CD4-positive, alpha-beta T cell treated with Interleukin-17A for 4 hours (primary cell): ENCODE measurements at regions not wholly inside any gene's neighbourhood (a gene's known extent, or its start where the extent isn't known, plus 50 kb on each side); places are given as distances from the start of the nearest gene placed in this dataset.
"Not testable (repeated sequence)": the region's sequence is repeated elsewhere in the genome, so short reads cannot be mapped to it uniquely, and the experiment has no call there.

Source experiments
- DNase-seq: peaks from one replicate; pipeline ENCODE4 v3.0.0-alpha.2; 2020; ENCODE audit warnings: mixed read lengths

- DNase-seq: no peak
These were observed 893.5 kb downstream of the LTN1 start for GRCh38 chr21:28099001-28099705.

DNA sequence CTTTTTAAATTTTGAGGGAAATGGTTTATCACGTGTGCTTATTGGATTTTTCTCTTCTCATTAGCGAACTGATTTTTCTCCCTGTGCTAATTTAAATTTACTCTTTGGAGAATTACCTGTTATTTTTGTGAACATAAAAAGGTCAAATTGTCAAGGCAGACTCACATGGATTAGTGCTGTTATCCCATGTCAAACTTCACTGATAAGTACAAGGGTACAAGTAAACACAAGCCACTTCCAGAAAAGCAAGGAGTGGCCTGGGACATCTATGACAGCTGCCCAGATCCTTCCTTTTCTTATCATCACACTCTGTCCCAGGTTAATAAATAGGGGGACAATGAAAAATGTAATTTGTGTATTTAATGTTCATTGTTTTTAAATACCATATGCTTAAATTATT lies 901.2 kb downstream of the LTN1 start:
- DNase-seq: no peak

DNA sequence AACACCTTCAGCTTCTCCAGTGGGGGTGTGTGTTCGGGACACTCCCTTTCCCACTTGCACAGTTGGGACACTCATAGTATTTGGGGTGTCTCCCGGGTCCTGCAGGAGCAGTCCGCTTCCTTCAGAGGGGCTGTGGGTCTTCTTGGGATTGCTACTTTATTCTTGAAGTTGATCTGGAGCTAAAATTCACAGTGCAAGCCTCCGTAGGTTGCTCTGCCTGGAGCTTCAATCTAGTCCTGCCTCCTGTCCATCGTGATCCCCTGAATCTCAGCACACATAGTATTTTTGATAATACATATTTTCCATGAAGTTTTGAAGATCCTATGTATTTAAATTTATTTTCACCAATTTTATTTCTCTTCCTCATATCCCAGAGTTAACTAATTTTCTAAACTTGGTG lies 902.1 kb downstream of the LTN1 start:
- DNase-seq: no peak

GRCh38 chr21:28089599-28090441 lies 902.9 kb downstream of the LTN1 start:
- no peak for DNase-seq

DNA sequence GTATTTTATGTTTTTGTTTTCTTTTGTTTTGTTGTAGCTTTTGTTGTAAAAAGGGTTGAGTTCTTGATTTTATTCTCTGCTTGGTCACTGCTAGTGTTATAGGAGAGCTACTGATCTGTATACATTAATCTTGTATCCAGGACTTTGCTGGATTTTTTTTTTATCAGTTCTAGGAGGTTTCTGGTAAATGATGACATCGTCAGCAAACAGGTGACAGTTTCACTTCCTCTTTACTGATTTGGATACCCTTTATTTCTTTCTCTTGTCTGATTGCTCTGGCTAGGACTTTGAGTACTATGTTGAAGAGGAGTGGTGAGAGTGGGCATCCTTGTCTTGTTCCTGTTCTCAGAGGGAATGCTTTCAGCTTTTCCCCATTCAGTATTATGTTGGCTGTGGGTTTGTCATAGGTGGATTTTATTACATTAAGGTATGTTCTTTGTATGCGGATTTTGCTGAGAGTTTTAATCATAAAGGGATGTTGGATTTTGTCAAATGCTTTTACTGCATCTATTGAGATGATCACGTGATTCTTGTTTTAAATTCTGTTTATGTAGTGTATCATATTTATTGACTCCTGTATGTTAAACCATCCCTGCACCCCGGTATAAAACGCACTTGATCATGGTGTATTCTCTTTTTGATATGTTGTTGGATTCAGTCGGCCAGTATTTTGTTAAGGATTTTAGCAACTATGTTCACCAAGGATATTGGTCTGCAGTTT lies 905.7 kb downstream of the LTN1 start:
- no peak for DNase-seq

GRCh38 chr21:28084951-28085350 lies 907.7 kb downstream of the LTN1 start:
- DNase-seq: no peak

DNA sequence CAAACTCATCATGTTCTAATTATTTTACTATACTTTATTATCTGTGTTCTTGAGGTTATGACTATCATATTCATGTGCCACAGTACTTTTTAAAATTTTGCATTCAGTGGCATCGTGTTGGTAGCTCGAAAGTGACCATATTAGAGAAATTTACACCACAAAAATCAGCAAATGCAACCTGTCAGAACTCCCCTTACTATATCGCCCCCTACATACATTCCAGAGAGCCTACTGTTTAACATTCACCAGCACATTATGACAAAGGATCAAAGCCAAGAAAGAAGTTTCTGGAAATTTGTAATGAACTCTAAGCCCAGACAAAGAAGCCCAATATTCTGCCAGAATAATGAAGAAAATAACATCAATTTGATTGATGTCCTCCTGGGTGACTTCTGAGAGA lies 909.3 kb downstream of the LTN1 start:
- no peak for DNase-seq

DNA sequence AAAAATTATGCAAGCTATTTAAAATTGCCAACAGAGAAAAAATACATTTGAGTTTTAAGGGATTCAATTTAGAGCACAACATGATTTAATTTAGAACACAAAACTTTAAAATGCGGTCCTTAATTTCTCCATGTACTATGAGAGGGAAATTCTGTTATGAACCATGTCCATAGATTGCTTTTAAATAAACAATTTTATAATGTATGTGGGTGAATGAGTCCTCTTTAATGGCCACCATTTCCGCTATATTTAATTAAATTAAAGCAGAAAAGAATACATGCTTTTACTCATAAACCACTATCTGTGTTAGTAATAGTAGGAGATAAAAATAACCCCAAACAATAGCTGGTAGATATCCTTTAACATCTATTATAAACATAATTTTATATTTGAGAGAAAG lies 914.6 kb downstream of the LTN1 start:
- no peak for DNase-seq

- no peak for DNase-seq
These were observed 918.0 kb downstream of the LTN1 start for GRCh38 chr21:28074676-28075075.

- no peak for DNase-seq
These were observed 920.1 kb downstream of the LTN1 start for GRCh38 chr21:28072601-28073000.

DNA sequence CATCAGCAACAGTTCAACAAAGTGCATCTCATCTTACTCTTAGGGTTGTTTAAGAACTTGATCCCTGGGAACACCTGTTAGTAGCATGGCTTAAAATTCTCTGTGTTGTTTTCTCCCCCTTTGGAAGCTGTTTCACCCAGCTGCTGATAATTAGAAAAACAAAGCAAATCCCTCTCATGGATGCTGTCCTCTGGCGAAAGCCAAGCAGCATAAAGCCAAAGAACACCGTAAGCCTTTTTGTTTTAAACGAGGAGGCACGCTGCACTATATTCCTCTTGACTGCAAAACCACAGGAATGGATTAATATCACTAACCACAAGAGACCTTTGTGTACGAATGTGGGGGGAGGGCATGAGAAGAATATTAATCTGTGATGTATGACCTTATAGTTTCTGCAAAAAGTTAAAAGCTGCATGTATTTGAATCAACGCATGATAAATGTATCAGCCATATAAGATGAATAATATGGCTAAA lies 923.2 kb downstream of the LTN1 start:
- no peak for DNase-seq

GRCh38 chr21:28068455-28069358 lies 924.0 kb downstream of the LTN1 start:
- DNase-seq: no peak

DNA sequence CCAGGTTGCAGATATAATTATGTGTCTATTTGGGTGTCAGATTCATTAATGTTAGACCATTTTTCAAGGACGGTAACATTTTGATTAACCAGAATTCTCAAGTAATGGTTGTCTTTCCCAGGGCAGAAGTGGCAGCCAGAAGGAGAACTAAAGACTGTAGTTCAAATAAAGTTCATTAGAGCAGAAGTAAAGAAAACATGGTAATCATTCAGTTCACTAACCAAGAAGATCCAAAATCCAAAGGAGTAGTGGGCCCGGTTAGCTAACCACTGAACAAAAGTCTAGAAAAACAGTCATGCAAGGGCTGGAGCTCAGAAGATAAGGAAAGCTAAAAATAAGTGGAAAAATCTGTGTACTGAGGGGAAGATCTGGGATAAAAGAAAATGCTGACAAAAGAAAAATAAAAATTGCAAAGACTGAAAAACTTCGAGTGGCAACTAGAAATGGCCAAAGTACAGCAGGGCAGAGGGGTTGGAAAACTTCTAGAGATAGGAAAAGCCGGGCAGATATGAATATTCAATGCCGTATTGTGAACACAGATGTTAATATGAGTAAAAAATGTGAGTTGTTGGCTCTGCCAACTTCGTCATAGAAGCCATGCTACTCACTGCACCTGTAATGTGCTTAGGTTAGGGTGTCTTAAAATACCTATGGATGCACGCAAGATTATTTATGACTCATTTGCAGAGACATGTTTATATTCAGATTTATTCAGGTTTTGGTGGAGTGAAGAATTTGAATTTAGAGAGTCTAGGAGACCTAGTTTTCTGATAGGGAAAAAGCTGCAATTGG lies 925.9 kb downstream of the LTN1 start:
- no peak for DNase-seq

DNA sequence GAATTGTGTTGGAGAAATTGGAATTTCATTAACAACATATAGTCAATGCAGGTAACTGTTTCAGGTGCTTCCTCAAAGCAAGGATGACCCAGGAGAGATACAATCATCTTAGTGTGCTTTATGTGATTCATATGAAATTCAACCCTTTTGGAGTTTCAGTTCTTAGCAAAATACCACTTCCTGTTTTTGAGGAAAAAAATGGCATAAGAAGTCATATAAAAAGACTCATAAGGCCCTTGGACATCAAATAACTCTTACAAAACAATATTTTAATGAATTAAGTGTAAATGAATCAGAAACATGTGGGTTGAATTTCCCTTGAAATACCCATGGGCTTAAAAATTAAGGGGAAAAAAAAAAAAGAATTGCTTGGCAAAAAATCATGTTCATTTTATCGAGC lies 926.6 kb downstream of the LTN1 start:
- no peak for DNase-seq

GRCh38 chr21:28063241-28064216 lies 929.1 kb downstream of the LTN1 start:
- no peak for DNase-seq

- DNase-seq: not testable (repeated sequence)
These were observed 939.7 kb downstream of the LTN1 start for GRCh38 chr21:28052956-28053355.

GRCh38 chr21:28051649-28052048 lies 941.0 kb downstream of the LTN1 start:
- not testable (repeated sequence) for DNase-seq

DNA sequence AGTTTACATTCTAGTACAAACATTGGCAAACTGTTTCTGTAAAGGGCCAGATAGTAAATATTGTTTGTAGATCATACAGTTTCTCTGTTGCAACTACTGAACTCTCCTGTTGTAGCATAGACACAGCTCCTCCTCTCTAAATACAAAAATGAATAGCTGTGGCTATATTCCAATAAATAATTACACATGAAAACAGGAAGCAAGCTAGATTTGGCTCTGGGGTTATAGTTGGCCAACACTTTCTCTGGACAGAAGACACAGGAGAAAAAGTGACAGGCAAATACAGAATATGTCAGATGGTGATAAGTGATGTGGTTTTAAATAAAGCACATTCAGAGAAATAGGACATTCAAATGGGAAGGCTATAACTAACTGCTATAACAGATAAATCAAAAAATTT lies 957.0 kb downstream of the LTN1 start:
- DNase-seq: not testable (repeated sequence)

DNA sequence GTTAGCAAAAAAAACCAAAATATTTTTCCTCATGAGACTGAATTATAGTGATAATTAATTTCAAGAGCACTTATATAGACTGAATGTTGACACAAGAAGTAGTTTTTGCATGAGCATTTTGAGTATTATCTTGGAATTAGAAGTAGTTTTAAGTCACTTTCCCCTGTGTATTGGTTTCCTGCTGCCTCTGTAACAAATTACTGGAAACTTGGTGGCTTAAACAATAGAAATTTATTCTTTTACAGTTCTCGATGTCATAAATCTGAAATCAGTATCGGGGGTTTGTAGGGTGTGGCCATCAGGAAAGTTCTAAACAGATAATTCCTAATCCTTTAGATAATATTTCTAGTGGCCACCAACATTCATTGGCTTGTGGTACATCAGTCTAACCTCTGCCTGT lies 957.8 kb downstream of the LTN1 start:
- not testable (repeated sequence) for DNase-seq

GRCh38 chr21:28034334-28034733 lies 958.3 kb downstream of the LTN1 start:
- DNase-seq: not testable (repeated sequence)
